Myocyte (in vitro differentiated cells): ENCODE measurements at regions not wholly inside any gene's neighbourhood (a gene's known extent, or its start where the extent isn't known, plus 50 kb on each side); places are given as distances from the start of the nearest gene placed in this dataset.
"Not testable (repeated sequence)": the region's sequence is repeated elsewhere in the genome, so short reads cannot be mapped to it uniquely, and the experiment has no call there.

Experiments used
- DNase-seq: peaks from one replicate; pipeline ENCODE4 v3.0.0-alpha.2; 2012; ENCODE audit warnings: low read depth

GRCh38 chr7:86202833-86203232 is 440.9 kb upstream of the GRM3 start:
- DNase-seq: no peak

GRCh38 chr7:86201767-86202166 is 441.9 kb upstream of the GRM3 start:
- DNase-seq: no peak

GRCh38 chr7:86199881-86200614 is 443.7 kb upstream of the GRM3 start:
- DNase-seq: no peak

- no peak for DNase-seq
These were observed 453.4 kb upstream of the GRM3 start for GRCh38 chr7:86190351-86190750.

- no peak for DNase-seq
These were observed 462.2 kb upstream of the GRM3 start for GRCh38 chr7:86181474-86181873.

GRCh38 chr7:86164827-86165226 is 478.9 kb upstream of the GRM3 start:
- no peak for DNase-seq

- no peak for DNase-seq
These were observed 485.6 kb upstream of the GRM3 start for GRCh38 chr7:86158111-86158510.

- DNase-seq: no peak
These were observed 488.1 kb upstream of the GRM3 start for GRCh38 chr7:86155623-86156022.

GRCh38 chr7:86152926-86153325 is 490.8 kb upstream of the GRM3 start:
- DNase-seq: no peak

GRCh38 chr7:86149024-86149665 is 494.6 kb upstream of the GRM3 start:
- DNase-seq: no peak

- DNase-seq: no peak
These were observed 495.2 kb upstream of the GRM3 start for GRCh38 chr7:86148501-86148900.

GRCh38 chr7:86137343-86137742 is 506.4 kb upstream of the GRM3 start:
- no peak for DNase-seq

- no peak for DNase-seq
These were observed 513.4 kb upstream of the GRM3 start for GRCh38 chr7:86130268-86130667.

GRCh38 chr7:86123476-86123875 is 520.2 kb upstream of the GRM3 start:
- DNase-seq: no peak

- no peak for DNase-seq
These were observed 549.5 kb upstream of the GRM3 start for GRCh38 chr7:86094166-86094669.

- DNase-seq: no peak
These were observed 552.3 kb upstream of the GRM3 start for GRCh38 chr7:86091369-86091768.

- no peak for DNase-seq
These were observed 554.3 kb upstream of the GRM3 start for GRCh38 chr7:86089455-86089854.

- DNase-seq: not testable (repeated sequence)
These were observed 579.1 kb upstream of the GRM3 start for GRCh38 chr7:86064572-86064971.

GRCh38 chr7:86058649-86059048 is 585.1 kb upstream of the GRM3 start:
- DNase-seq: no peak

- no peak for DNase-seq
These were observed 592.8 kb upstream of the GRM3 start for GRCh38 chr7:86050918-86051317.

GRCh38 chr7:86049910-86050309 is 593.8 kb upstream of the GRM3 start:
- no peak for DNase-seq

GRCh38 chr7:86045197-86045596 is 598.5 kb upstream of the GRM3 start:
- not testable (repeated sequence) for DNase-seq

- no peak for DNase-seq
These were observed 617.9 kb upstream of the GRM3 start for GRCh38 chr7:86025807-86026206.
